ENCODE measurements at regions not wholly inside any gene's neighbourhood (a gene's known extent, or its start where the extent isn't known, plus 50 kb on each side); places are given as distances from the start of the nearest gene placed in this dataset.
A peak's percentile ranks its signal among the peaks of the same experiment; 100 is the strongest.

- DNase-seq (ENCODE audit: low spot score), result no peak
Measured at GRCh38 chr3:177742273-177742672, 545.0 kb upstream of the TBL1XR1 start.

- DNase-seq (ENCODE audit: low spot score), result no peak
Measured at GRCh38 chr3:177743173-177743890, 546.0 kb upstream of the TBL1XR1 start.

DNA sequence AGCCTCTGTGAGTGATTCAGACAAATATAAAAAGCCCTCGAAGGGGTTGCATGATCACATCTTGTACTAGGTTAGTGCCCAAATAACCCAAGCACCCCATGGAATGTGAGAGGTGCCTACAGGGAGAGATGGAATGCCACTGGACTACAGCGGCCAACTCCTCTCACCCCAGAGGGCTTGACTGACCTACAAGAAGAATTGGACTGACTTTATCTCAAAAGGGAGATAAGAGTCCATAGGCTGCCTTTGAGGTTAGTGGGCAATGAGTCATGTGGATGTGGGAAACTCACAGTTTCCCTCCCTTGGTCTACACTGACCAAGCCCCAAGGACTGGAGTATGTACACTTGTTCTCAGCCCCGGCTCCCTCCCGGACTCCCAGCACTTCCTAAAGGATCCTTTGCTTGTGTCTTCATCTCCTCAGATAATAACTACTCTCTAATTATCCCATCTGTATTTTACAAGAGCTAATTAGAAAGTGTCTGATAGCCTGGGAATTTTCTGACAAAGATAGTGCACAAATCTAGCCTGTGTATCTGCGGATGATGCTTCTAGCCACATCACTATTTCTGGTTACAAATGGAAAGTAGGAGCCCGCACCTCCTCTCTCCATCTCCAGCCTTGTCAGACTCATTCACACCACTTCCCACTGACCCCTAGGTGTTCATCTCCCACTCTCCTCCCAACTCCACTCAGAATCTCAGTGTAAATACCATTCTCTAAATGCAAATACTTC is 547.8 kb upstream of the TBL1XR1 start:
- peak; percentile 94 for DNase-seq (ENCODE audit: low spot score)

DNA sequence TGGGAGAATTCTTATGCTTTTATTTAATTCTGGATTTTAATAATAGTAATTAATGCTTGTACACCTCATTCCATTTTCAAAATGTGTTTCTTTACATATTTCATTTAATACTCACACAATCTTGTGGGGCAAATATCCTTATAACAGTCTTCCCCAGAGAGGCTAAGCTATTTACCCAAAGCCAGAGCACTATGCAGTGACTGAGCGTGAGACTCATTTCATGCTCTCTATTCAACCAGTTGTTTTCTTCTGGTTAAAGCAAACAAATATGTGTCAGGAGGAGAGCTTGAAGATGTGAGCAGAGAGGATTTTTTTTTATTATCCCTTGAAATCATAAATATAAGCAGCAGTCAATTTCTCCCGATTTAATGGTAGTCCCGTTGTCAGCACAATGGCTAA is 548.3 kb upstream of the TBL1XR1 start:
- no peak for DNase-seq (ENCODE audit: low spot score)

- no peak for DNase-seq (ENCODE audit: low spot score)
Measured at GRCh38 chr3:177746337-177746933, 549.2 kb upstream of the TBL1XR1 start.

- DNase-seq (ENCODE audit: low spot score), result no peak
Measured at GRCh38 chr3:177749836-177750235, 552.6 kb upstream of the TBL1XR1 start.

- DNase-seq (ENCODE audit: low spot score), result no peak
Measured at GRCh38 chr3:177750436-177750835, 553.2 kb upstream of the TBL1XR1 start.

DNA sequence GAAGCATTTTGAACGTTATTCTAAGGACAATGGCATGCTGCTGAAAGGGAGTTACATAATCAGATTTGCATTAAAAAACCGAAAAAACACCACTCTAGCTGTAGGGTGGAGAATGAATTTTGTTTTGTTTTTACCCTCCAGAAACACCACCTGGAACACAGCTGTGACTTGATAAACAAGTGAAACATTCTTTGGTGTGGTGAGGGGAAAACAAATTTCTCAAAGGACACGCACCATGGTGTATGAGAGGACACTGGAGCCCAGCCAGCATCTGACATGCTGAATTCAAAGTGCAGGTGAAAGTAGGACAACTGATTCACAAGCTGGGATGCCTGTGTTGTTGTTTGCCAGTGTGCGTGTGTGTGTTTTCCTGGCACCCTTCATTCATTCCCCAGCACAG is 554.5 kb upstream of the TBL1XR1 start:
- no peak for DNase-seq (ENCODE audit: low spot score)

- no peak for DNase-seq (ENCODE audit: low spot score)
Measured at GRCh38 chr3:177752831-177753230, 555.5 kb upstream of the TBL1XR1 start.

DNA sequence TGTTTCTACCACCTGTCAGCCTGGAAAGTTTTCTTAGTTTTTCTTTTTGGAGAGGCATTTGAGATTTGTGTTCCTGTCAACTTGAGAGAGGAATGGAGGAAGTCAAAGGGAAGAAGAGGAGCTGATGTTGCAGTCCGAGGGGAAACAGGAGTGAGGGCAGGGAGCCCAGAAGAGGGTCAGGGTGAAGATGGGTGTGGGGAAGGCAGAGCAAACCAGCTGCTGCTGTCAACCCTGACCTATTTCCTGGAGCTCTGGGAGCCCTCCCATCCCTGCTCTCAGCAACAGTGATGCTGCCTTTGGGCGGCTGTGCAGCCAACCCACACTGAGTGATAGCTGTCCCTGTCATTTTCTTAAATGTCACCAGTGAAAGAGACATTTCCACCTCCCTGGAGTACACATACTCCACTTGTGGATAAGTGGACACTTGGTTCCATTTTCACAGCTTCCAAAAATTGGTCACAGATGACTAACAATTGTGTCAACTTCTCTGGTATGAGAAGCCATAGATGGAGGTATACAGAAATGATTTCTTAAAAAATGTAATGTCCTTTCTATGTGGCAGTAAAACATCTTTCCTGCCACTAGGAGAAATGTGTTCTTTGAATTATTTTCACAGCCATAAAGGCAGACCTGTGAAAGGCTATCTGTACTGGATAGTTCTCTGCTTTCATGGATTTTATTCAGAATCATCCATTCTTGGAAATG is 556.3 kb upstream of the TBL1XR1 start:
- no peak for DNase-seq (ENCODE audit: low spot score)

GRCh38 chr3:177754508-177754921 is 557.2 kb upstream of the TBL1XR1 start:
- no peak for DNase-seq (ENCODE audit: low spot score)

GRCh38 chr3:177758126-177758525 is 560.8 kb upstream of the TBL1XR1 start:
- DNase-seq (ENCODE audit: low spot score), result no peak

DNA sequence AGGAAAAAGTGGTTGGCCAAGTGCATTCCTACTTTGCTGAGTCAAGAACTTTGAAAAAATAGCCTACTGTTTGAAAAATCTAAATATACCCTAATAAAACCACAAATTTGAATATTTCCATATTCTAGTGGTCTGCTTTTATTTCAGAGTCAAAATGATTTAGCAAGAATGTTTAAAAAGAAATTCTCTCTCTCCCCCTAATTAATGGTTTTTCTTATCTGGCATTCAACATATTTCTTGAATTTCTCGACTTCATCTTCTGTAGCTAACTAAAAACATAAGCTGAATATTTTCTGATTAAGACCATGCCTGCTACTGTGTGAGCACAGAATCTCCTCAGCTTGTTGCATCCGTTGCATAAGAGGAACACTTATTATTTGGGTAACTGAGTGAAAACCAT is 563.5 kb upstream of the TBL1XR1 start:
- no peak for DNase-seq (ENCODE audit: low spot score)

DNA sequence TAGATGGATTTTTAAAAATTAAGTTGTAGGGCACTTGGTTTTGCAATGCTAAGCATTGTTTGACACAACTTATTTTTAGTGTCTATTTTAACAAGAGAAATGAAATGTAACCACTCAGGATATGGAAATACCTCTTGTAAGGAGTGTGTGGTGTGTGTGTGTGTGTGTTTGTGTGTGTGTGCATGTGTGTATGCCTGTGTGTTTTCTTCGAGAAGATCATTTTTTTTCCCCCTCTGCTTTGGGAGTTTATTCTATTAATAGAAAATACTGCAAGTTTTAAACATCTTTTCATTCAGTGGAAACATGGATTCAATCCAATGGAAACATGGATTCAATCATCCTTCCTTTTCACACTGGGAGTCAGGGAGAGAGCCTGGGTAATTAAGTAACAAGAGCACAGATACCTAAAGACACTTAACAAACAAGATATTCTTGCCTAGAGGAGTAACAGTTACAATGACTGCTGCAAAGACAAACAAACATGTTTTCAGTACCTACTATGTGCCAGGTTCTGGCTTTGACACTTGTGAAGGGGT is 567.2 kb upstream of the TBL1XR1 start:
- DNase-seq (ENCODE audit: low spot score), result no peak

- DNase-seq (ENCODE audit: low spot score), result no peak
Measured at GRCh38 chr3:177764933-177765332, 567.7 kb upstream of the TBL1XR1 start.

GRCh38 chr3:177770383-177771230 is 573.3 kb upstream of the TBL1XR1 start:
- DNase-seq (ENCODE audit: low spot score), result peak; percentile 19

- DNase-seq (ENCODE audit: low spot score), result no peak
Measured at GRCh38 chr3:177771780-177772179, 574.5 kb upstream of the TBL1XR1 start.

DNA sequence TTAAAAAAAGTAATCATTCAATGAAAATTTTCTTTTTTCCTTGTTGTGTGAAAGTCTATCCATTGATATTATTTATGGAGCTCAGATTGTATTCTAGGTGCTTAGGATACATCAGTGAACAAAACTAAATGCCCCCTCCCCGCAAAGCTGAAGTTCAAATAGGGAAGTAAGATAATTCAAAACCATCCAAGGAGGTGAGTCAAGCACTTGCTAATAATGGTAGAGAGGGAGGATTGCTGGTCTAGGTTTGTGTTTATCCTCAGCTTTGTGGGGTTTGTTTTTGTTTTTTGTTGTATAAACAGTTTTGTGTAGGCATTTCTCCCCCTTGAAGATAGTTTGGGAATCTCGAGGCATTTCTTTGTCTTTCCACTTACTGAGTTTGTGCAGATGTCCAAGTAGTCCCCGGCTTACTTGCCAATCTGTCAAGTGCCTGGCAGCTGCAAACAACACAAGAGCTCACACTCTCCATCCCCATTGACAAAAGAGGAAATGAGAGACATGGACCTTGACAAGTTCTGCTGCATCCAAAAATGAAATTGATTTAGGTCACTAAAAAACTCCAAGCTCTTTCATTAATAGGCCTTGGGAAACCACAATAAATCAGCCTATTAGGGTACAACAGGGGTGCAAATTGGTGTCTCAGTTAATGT is 575.8 kb upstream of the TBL1XR1 start:
- no peak for DNase-seq (ENCODE audit: low spot score)

GRCh38 chr3:177773717-177774116 is 576.4 kb upstream of the TBL1XR1 start:
- no peak for DNase-seq (ENCODE audit: low spot score)

GRCh38 chr3:177776661-177777101 is 579.4 kb upstream of the TBL1XR1 start:
- DNase-seq (ENCODE audit: low spot score), result peak; percentile 53

GRCh38 chr3:177777699-177778098 is 580.4 kb upstream of the TBL1XR1 start:
- peak; percentile 82 for DNase-seq (ENCODE audit: low spot score)

Data from A172 (cell line).